CD4-positive, alpha-beta T cell treated with Interleukin-21 for 1 hour (primary cell): ENCODE measurements at regions not wholly inside any gene's neighbourhood (a gene's known extent, or its start where the extent isn't known, plus 50 kb on each side); places are given as distances from the start of the nearest gene placed in this dataset.

Experiments used
- DNase-seq: peaks from one replicate; pipeline ENCODE4 v3.0.0-alpha.2; 2020

DNA sequence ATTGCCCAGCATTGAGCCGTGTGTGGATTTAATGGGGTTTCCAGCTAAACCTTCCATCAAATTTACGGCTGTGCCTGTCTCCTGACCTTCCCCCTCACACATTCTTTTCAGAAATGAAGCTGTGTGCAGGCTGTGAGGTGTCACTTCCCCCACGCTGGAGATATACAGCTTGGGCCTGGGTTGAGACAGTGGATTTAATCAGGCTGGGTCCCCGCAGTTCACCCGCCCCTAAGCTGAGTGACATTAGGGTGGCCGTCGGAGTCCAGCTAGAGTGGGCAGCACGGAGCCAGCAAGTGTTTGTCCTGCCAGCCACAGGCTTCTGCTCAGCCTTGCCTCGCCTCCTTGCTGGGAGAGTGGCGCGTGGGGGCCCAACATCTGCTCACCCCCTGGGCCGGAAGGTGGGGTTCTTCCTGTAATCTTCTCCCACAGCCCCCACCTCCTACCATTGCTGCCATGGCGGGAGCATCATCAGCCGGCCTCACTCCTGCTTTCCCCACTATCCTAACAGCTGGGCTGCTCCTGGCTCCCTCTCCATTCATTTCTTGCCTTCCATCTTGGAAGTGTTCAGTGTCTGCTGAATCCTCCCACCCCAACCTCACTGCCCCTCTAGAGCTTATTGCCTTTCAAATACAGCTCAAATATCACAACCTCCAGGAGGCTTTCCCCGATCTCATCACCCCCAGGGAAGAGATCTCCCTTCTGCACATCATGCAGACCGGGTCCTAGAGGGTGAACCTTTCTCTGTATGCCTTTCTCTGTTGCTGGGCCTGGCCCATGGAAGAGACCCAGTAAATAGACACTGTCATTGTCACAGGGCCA lies 149.0 kb downstream of the GLI2 start:
- no peak for DNase-seq

DNA sequence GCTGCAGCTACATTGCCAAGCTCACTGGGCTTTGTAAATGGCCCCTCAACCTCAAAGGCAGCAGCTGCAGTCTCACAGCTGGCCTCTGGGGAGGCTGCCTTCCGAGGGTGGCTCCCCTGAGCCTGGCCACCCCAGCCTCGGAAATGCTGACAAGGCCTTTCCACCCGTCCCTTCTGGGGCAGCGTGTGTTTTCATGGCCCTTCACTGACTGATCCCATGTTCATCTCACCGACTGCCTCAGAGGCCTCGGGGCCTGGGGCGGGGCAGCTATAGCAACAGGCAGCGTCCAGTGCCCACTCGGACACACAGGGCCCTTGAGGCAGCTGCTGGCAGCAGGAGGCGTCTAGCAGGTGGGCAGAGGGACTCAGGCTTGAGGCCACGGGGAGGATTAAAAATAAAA lies 149.7 kb downstream of the GLI2 start:
- DNase-seq = no peak

- no peak for DNase-seq
Measured at GRCh38 chr2:120885749-120886148, 150.1 kb downstream of the GLI2 start.

DNA sequence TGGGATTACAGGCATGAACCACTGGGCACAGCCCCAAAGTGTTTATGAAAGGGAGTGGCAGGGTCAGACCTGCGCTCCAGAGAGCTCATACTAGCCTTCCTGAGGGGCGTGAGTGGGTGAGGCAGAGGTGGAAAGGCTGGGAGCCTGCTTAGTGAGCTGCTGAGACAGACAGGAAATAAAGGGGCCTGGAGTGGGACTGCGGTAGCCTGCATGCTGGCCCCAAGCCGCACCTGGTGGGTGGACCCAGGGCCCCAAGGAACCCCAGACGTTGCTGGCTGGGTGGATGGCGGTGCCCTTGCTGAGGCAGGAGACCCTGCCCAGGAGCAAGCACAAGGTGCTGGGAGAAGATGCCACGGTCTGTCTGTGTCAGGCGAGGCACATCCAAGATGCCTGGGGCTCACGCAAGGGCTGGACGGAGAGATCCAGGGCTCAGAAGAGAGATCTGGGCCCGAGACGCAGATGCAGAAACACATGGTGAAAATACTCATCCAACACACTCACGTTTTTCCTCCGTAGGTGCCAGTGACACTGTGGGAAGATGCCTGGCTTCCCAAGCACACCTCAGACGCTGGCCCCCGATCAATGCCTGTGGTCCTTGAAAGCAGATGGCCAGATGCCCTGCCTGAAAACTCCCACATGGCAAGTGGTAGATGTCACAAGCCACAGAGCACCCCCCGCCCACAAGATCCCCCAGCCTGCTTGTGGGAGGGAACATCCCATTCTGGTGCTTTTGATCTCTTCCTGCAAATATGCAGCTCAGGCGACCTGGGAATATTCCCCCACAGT lies 151.1 kb downstream of the GLI2 start:
- DNase-seq = no peak

GRCh38 chr2:120887320-120887697 lies 151.6 kb downstream of the GLI2 start:
- no peak for DNase-seq

DNA sequence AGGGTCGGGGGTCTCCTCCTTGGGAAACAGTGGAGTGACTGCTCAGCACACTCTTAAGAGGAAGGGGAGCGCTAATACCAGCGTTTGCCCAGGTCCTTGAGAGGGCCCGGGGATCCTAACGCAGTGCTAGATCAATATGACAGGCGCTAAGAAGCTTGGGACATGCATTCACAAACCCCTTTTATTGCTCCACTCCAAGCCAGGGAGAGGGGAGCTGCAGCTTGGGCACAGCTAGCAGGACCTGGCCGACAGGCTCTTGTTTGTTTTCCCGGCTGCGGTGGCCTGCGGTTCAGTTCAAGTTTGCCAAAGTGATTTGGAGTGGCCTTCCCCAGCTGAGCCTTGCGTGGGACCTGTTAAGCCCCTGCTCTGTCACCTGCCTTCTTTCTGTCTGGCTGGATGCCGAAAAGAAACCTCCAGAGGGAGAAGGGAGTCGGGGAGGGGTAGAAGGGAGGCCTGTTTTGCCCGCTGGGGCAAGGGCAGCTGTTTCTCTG lies 152.1 kb downstream of the GLI2 start:
- DNase-seq = no peak

GRCh38 chr2:120888851-120889250 lies 153.2 kb downstream of the GLI2 start:
- DNase-seq = no peak

DNA sequence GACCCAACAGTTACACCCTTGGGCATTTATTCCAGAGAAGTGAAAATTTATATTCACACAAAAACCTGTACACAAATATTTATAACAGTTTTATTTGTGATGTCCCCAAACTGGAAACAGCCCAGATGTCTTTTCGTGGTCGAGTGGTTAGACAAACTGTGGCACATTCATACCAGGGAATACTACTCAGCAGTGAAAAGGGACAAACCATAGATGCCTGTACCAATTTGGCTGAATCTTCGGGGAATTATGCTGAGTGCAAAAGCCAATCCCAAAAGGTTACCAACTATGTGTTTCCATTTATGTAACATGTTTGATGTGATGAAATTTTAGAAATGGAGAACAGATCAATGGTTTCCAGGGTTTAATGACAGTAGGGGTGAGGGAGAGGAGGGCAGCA lies 154.3 kb downstream of the GLI2 start:
- DNase-seq = no peak

DNA sequence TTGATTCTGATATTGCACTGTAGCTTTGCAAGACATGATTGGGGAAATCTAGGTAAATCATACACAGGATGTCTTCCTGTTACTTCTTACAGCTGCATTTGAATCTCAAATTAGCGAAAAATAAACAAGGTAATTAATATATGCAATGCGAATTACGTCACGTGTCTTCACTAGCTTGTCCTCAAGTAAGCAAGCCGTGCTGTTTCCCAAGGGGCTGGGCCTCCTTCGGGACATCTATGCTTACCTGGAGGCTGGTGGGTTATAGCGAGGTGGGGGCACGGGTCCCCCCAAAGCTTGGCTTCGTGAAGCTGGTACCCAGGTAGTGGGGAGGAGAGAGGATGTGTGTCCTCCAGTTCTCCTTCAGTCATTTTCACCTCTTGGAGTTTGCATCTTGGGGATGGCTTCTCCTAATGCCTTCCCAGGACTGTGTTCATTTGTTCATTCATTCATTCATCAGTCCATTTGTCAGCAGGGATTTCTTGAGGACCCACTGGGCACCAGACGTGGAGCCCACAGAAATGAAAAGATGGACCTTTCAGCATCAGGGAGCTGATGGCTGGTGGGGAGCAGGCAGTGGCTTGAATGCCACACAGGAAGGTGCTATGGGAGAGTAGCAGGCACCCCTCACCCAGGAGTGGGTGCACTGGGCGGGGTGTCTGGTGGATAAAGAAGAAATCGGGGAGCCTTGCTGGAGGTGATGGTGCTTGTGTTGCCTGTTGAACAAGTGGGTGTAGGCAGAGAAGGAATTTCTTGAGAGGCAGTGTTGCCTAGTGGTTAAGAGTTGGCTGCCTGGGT lies 155.1 kb downstream of the GLI2 start:
- DNase-seq = no peak

GRCh38 chr2:120892271-120892966 lies 156.8 kb downstream of the GLI2 start:
- DNase-seq = no peak

DNA sequence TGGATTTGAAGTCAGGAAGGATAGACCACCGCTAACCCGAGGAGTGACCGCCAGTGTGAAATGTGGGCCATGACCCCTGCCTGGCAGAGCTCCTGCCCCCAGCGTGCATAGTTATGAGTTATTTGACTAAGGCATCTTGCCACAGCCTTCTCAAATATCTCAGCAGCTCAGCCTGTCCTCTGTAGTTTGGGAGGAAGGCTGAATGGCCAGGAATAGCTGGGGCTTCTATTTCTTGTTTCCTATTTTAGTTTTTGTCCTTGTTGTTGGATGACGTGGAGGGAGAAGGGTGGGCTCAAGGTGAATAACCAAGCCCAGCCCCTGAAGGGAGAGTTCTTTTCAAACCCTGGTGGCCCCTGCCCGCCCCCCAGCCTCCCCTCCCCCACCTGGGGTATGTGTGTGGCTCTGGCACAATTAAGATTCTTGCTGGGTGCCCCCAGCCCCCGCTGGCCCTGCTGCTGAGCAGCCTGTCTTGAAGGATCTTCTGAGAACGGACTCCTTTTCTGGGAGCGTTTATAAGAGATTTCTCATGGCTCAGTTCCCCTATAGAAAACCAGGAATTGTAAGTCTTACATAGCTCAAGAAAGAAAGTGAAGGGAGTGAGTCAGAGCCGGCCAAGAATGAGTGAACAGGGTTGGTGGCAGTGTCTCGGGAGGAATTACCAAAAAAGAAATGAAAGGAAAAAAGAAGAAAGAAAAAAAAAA lies 157.4 kb downstream of the GLI2 start:
- no peak for DNase-seq

DNA sequence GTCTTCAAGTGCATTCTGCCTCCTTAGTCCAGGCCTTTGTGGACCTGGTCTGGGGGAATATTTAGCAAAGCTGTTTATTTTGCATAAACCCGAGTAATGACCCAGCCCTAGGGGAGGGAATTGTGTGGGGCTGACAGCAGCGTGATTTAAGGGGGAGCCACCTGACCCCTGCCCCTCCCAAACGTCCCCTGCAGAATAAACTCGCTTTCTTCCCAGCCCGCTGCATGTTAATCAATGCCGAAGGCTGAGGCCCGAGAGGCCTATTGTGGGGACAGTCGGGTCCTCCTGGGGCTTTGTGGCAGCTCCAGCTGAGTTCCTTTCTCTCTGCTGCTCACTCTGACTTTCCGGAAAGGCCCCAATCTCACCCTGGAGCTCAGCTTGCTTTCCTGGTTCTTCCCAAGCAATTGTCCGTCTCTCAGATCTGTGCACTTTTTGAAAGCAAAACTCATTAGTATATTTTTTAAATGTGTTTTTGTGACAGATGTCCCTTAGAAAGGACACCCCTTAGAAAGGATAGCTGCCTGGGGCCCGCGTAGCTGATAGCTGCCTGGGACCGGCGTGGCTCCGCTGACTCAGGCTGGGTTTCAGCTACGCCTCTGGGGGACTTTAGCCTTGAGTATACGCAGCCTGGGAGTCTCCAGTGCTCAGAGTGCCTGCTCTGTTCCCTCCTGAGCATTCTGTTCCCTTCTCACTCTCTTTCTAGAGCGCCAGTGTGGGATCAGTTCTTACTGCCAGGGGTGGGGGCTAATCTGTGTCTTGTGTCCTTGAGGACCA lies 158.3 kb downstream of the GLI2 start:
- DNase-seq = no peak

GRCh38 chr2:120894966-120895365 lies 159.3 kb downstream of the GLI2 start:
- no peak for DNase-seq

- DNase-seq = no peak
Measured at GRCh38 chr2:120896126-120896525, 160.5 kb downstream of the GLI2 start.

DNA sequence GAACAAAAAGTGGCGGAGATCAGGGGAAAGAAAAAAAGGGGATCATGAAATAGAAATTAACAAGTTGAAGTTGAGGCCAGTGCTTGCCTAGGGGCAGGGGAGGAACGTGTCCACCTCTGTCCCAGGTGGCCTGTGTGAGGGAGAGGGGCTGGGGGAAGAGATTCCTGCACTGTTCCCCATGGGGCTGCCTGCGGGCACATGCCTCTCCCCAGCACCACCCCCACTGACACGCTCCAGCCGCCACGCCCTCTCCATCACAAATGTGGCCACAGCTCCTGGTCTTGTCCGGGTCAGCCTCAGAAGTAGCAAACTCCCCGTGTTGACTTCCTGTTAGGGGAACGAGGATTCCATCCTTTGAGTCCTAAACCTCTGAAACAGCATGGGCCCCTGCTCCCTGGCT lies 161.2 kb downstream of the GLI2 start:
- DNase-seq = no peak

DNA sequence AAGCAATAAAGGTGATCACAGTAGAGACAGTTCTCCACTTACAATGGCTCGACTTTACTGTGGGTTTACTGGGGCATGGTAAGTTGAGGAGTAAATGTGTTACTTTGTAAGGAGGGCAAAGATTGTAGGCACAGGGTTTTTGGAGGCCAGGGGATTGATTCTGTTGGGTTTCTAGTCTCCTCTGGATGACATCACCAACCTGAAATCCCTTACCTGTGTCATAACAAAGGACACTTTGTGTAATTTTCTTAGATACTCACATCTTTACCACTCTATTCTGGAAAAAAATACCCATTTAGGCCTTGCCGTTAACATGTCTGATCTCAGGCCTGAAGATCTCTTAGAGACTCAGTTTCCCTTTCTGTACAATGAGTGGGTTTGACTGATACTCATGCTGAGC lies 161.7 kb downstream of the GLI2 start:
- no peak for DNase-seq

- DNase-seq = no peak
Measured at GRCh38 chr2:120898496-120898895, 162.8 kb downstream of the GLI2 start.

DNA sequence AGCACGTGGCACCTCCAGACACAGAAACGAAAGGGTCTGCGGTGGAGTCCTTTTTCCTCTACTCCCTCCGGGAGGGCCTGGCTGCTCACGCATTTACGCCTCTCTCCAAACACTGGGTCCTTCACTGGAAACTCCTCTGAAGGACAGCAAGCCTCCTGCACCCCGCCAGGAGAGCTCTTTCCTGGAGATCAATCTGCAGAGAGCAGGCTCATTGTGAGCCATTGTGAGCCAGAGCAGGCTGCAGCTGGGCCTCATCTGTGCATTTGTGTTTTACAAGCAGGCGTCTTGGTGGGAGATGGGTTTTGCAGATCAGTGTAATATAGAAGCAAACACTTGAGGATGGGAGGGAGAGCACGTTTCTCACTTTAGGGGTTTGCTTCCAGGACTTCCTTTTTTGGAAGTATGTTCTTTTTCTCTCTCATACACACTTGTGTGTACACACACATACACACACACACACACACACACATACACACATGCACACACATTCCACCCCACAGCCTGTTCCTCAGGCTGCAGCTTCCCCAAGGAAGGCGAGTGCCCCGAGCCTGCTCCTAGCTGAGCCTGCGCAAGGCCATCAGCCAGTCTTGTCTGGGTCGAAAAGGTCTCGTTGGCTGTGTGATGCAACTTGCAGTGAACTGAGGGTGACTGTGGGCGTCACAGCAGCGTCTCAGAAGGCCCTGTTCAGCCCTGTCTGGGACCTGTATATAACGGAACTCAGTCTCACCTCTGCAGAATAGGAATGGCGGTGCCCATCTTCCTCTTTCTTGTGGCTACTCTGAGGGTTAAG lies 163.5 kb downstream of the GLI2 start:
- no peak for DNase-seq

- no peak for DNase-seq
Measured at GRCh38 chr2:120899771-120900170, 164.1 kb downstream of the GLI2 start.

GRCh38 chr2:120901201-120901600 lies 165.5 kb downstream of the GLI2 start:
- DNase-seq = no peak
